Pancreas (tissue), 10 donors: ENCODE measurements at regions not wholly inside any gene's neighbourhood (a gene's known extent, or its start where the extent isn't known, plus 50 kb on each side); places are given as distances from the start of the nearest gene placed in this dataset.

ENCODE experiments used
- ATAC-seq, 4 donors: fragments of 200-7000 bp; cut with Tn5 transposase; one replicate each; pipeline versions ENCODE4 v1.8.0 to v1.9.1; 2020; ENCODE audit warnings: mild to moderate bottlenecking in 4 of 4, moderate library complexity in 4 of 4
- DNase-seq, 6 donors: peaks; one replicate each; pipeline ENCODE4 v3.0.0-alpha.2; 2020
- FAIRE-seq: peaks from 2 replicates; lab custom pipeline; 2012; peaks lifted over from hg19 to GRCh38; lab: Jason Lieb, UNC
- H3K27ac ChIP-seq, 4 donors: fragments of 200-600 bp; sonication (generic); 1 replicate in 3 of 4; 2 replicates in 1 of 4; pipeline versions ENCODE4 v1.5.0 to v1.8.0; 2020
- H3K27me3 ChIP-seq, 4 donors: fragments of 200-600 bp; one replicate each; pipeline ENCODE4 v1.8.0; 2021
- H3K36me3 ChIP-seq, 3 donors: fragments of 200-600 bp; sonication (generic) in 1 of 3; one replicate each; pipeline versions ENCODE4 v1.5.0 to v1.8.0; 2020 to 2021
- H3K4me1 ChIP-seq, 3 donors: fragments of 200-600 bp; one replicate each; pipeline ENCODE4 v1.8.0; 2021
- H3K4me3 ChIP-seq, 4 donors: fragments of 200-600 bp; sonication (generic) in 2 of 4; one replicate each; pipeline versions ENCODE4 v1.5.0 to v1.8.0; 2020 to 2021
- H3K9me3 ChIP-seq, 4 donors: fragments of 200-600 bp; one replicate each; pipeline ENCODE4 v1.8.0; 2021
- WGBS, 2 donors: extraction: QIAGEN DNeasy Blood & Tissue Kit; methylation state at CpG; one replicate each; pipeline ENCODE4 v1.1.7; 2013; 5-methylcytosine and 5-hydroxymethylcytosine counted together
- intact Hi-C, 3 donors: fragments of 100-400 bp; cut with DNase I; formaldehyde crosslinking; loops; one replicate each; pipeline versions ENCODE4 v1.11.1 to v1.14.2; 2022
- TF ChIP-seq, protein P1 (sequence below), 4 donors: fragments of 200-600 bp; sonication (generic) in 3 of 4; IDR thresholded peaks; one replicate each; pipeline versions ENCODE4 v1.5.0 to v1.8.0; 2021; ENCODE audit warnings: antibody characterized with exemption in 4 of 4
- donor health status: healthy with polysubstance abuse.
- donor health status: DM: no; HTN: no; CAD: no; lungs with moderate emphysema.
- donor health status: DM: no; HTN: no; CAD: no.
- donor health status: control.
- donor health status: control.
- donor health status: Bipolar disorder and iron deficiency.
- donor health status: DM: yes; HTN: yes; CAD: no.
- donor health status: DM: no; HTN: no; CAD: no.
- donor health status: DM: no; HTN: no; CAD: no.
- donor health status: DM: yes; HTN: yes; CAD: no.

DNA sequence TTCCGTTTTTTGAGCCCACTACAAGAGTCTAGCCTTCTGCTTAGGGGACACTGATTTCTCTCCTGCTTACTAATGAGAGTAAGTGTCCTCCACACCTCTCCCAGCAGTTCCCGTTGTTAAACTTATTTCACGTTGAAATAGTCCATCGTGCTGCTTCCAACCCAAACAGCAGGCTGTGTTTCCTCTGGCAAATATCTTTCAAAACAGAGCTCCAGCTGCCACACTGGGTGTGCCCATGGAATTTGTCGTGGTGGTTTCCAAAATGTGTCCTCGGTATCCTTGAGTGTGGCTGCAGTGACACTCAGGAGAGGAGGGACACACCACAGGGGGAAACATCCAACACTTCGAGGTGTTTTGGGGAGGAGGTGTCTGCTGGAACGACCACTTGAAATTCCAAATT, 176.5 kb upstream of the RALGAPA2 start:
- no peak for DNase-seq
- no peak for FAIRE-seq
- H3K27me3 ChIP-seq: no peaks in the 10 kb centered on the region
- no peak overlapping the region for H3K4me3 ChIP-seq
- no peak for ATAC-seq
- intact Hi-C loops: no loop called here
- H3K36me3 ChIP-seq: no peaks in the 10 kb centered on the region
- H3K9me3 ChIP-seq: no peaks in the 10 kb centered on the region
- no peaks in the 10 kb centered on the region for H3K4me1 ChIP-seq
- TF ChIP-seq, protein P1, sequence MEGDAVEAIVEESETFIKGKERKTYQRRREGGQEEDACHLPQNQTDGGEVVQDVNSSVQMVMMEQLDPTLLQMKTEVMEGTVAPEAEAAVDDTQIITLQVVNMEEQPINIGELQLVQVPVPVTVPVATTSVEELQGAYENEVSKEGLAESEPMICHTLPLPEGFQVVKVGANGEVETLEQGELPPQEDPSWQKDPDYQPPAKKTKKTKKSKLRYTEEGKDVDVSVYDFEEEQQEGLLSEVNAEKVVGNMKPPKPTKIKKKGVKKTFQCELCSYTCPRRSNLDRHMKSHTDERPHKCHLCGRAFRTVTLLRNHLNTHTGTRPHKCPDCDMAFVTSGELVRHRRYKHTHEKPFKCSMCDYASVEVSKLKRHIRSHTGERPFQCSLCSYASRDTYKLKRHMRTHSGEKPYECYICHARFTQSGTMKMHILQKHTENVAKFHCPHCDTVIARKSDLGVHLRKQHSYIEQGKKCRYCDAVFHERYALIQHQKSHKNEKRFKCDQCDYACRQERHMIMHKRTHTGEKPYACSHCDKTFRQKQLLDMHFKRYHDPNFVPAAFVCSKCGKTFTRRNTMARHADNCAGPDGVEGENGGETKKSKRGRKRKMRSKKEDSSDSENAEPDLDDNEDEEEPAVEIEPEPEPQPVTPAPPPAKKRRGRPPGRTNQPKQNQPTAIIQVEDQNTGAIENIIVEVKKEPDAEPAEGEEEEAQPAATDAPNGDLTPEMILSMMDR (IDR thresholded peaks at IDR 0.05): no peak
- 53 to 60% methylated on average over 8 of the region's 8 CpGs for WGBS, 2 donors
- H3K27ac ChIP-seq: no peak overlapping the region

DNA sequence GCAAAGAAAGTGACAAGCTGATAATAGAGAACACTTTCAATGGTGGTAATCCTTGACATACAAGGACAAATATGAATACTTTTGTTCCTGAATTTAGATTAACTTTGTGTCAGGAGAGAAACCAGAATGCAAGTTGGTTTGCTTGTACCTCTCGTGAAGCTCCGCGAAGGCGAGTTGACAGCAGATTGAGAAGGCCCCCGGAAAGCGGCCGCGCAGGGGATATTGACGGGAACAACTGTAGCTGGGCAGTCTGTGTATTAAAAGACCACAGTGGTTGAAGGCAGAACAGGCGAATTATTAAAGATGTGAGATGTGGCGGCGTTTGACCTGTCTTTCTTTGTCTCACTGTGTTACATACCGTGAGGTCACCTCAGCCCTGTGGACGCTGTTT, 175.8 kb upstream of the RALGAPA2 start:
- H3K9me3 ChIP-seq: no peaks in the 10 kb centered on the region
- 84 to 86% methylated on average over 14 of the region's 14 CpGs for WGBS, 2 donors
- DNase-seq: no peak
- TF ChIP-seq, protein P1 (IDR thresholded peaks at IDR 0.05): no peak
- no peak for ATAC-seq
- intact Hi-C loops: no loop called here
- no peak for FAIRE-seq
- no peaks in the 10 kb centered on the region for H3K36me3 ChIP-seq
- H3K27me3 ChIP-seq: no peaks in the 10 kb centered on the region
- H3K27ac ChIP-seq: no peak overlapping the region
- H3K4me3 ChIP-seq: no peak overlapping the region
- H3K4me1 ChIP-seq: no peaks in the 10 kb centered on the region

DNA sequence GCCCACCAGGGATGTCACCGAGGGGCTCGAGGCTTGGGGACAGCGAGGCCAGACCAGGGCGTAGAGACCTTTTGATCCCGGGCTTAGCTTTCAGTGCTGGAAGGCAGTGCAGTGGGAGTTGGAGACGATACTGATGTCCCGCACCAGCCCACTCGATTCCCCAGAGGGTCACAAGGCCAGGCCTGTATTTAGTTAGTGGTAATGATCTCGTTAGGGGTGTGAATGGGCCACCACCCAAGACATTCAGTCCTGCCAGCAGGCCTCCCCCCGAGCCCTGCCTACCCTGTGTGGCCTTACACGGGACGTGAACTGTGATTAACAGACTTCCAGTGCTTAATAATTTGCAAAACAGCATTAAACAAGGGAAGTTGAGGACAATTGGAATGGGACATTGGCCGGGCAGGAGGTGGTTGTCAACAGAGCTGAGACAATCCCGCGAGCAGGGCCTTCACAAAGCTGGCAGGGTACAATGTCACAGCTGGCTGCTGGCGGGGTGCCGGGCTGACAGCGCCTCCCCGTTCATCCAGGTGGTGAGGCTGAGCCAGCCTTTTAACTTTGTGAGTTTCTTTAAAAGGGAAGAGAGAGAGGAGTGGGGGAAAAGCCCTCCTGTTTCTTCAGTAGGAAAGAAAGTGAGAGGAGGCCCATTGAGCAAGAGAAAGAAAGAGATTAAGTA, 175.3 kb upstream of the RALGAPA2 start:
- Histone ChIP-seq H3K4me1 (no peaks in the 10 kb centered on the region), H3K9me3 (no peaks in the 10 kb centered on the region), H3K27ac (no peak overlapping the region), H3K36me3 (no peaks in the 10 kb centered on the region), H3K4me3 (no peak overlapping the region), H3K27me3 (no peaks in the 10 kb centered on the region)
- no peak for FAIRE-seq
- no peak for DNase-seq
- TF ChIP-seq, protein P1 (IDR thresholded peaks at IDR 0.05): no peak
- intact Hi-C loops: no loop called here
- ATAC-seq: no peak
- 60 to 61% methylated on average over 19 of the region's 19 CpGs for WGBS, 2 donors

DNA sequence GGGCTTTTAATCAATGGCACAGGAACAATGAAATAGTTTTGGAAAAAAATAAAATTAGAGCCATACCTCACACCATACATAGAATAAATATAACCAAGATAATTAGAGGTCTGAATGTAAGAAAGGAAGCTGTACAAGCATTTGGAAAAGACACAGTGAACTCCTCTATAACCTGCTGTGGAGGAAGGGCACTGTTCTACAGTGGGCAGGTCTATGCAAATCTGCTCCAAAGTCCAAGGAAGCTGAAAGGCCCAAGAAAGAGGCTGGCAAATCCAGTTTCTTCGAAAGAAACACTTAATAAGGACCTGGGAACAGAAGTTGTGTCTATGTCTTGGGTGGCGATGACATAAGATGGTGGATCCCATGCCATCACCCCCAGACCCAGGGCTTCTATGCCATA, 169.4 kb upstream of the RALGAPA2 start:
- Histone ChIP-seq H3K36me3 (no peaks in the 10 kb centered on the region), H3K4me1 (no peaks in the 10 kb centered on the region), H3K9me3 (no peaks in the 10 kb centered on the region), H3K27ac (no peak overlapping the region), H3K27me3 (no peaks in the 10 kb centered on the region), H3K4me3 (no peak overlapping the region)
- intact Hi-C loops: no loop called here
- DNase-seq: no peak
- TF ChIP-seq, protein P1 (IDR thresholded peaks at IDR 0.05): no peak
- WGBS, 2 donors: 67 to 77% methylated on average over 2 of the region's 2 CpGs
- no peak for FAIRE-seq
- no peak for ATAC-seq

DNA sequence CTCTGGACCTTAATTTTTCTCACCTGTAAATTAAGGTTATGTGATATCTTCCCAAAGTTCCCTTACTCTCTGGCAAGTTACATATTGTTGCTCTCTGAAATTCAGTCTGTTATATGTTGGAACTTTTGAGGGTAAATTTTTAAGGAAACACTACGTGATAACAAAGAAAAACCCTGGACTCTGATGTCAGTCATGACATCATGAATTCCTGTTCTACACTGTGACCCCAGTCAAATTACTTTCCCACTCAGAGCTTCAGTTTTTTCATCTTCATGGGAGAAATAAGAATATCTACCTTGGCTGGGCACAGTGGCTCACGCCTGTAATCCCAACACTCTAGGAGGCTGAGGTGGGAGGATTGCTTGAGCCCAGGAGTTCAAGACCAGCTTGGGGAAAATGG, 164.6 kb upstream of the RALGAPA2 start:
- TF ChIP-seq, protein P1 (IDR thresholded peaks at IDR 0.05): no peak
- Histone ChIP-seq H3K27ac (no peak overlapping the region), H3K27me3 (peaks cover 0 to 5% (median 0%) of the 10 kb centered on the region in 4 donors), H3K36me3 (no peaks in the 10 kb centered on the region), H3K4me3 (no peak overlapping the region), H3K4me1 (no peaks in the 10 kb centered on the region), H3K9me3 (no peaks in the 10 kb centered on the region)
- FAIRE-seq: no peak
- DNase-seq: no peak
- ATAC-seq: no peak
- 55 to 65% methylated on average over 2 of the region's 2 CpGs for WGBS, 2 donors
- intact Hi-C loops: no loop called here
